ENCODE measurements at regions not wholly inside any gene's neighbourhood (a gene's known extent, or its start where the extent isn't known, plus 50 kb on each side); places are given as distances from the start of the nearest gene placed in this dataset.
"Not testable (repeated sequence)": the region's sequence is repeated elsewhere in the genome, so short reads cannot be mapped to it uniquely, and the experiment has no call there.

GRCh38 chr11:98069147-98069546 is 951.6 kb upstream of the CNTN5 start:
- not testable (repeated sequence) for H3K27me3 ChIP-seq (ENCODE audit: control insufficient read depth, insufficient read depth, low read length); H3K36me3 ChIP-seq (ENCODE audit: insufficient read depth, low read length); H3K4me1 ChIP-seq (ENCODE audit: control insufficient read depth, insufficient read depth, low read length); H3K4me2 ChIP-seq (ENCODE audit: low read length); H3K9ac ChIP-seq (ENCODE audit: low read depth, low read length); H3K4me3 ChIP-seq (ENCODE audit: low read length); H3K9me3 ChIP-seq (replicated peaks; ENCODE audit: low read length)

GRCh38 chr11:98069861-98070260 is 950.9 kb upstream of the CNTN5 start:
- no peaks in the 10 kb centered on the region for H3K36me3 ChIP-seq (ENCODE audit: insufficient read depth, low read length)
- H3K9ac ChIP-seq (ENCODE audit: low read depth, low read length), result no peak overlapping the region
- no peaks in the 10 kb centered on the region for H3K27me3 ChIP-seq (ENCODE audit: control insufficient read depth, insufficient read depth, low read length)
- H3K4me1 ChIP-seq (ENCODE audit: control insufficient read depth, insufficient read depth, low read length), result no peaks in the 10 kb centered on the region
- H3K9me3 ChIP-seq (replicated peaks; ENCODE audit: low read length), result no peaks in the 10 kb centered on the region
- no peak overlapping the region for H3K4me3 ChIP-seq (ENCODE audit: low read length)
- no peak overlapping the region for H3K4me2 ChIP-seq (ENCODE audit: low read length)

GRCh38 chr11:98090861-98091505 is 929.8 kb upstream of the CNTN5 start:
- H3K9ac ChIP-seq (ENCODE audit: low read depth, low read length), result no peak overlapping the region
- no peak overlapping the region for H3K4me3 ChIP-seq (ENCODE audit: low read length)
- H3K9me3 ChIP-seq (replicated peaks; ENCODE audit: low read length), result no peaks in the 10 kb centered on the region
- H3K27me3 ChIP-seq (ENCODE audit: control insufficient read depth, insufficient read depth, low read length), result no peaks in the 10 kb centered on the region
- no peak overlapping the region for H3K4me2 ChIP-seq (ENCODE audit: low read length)
- H3K36me3 ChIP-seq (ENCODE audit: insufficient read depth, low read length), result no peaks in the 10 kb centered on the region
- H3K4me1 ChIP-seq (ENCODE audit: control insufficient read depth, insufficient read depth, low read length), result no peaks in the 10 kb centered on the region

GRCh38 chr11:98099371-98099770 is 921.4 kb upstream of the CNTN5 start:
- Histone ChIP-seq H3K36me3 (ENCODE audit: insufficient read depth, low read length) (no peaks in the 10 kb centered on the region), H3K4me3 (ENCODE audit: low read length) (no peak overlapping the region), H3K9me3 (replicated peaks; ENCODE audit: low read length) (no peaks in the 10 kb centered on the region), H3K9ac (ENCODE audit: low read depth, low read length) (no peak overlapping the region), H3K4me1 (ENCODE audit: control insufficient read depth, insufficient read depth, low read length) (no peaks in the 10 kb centered on the region), H3K27me3 (ENCODE audit: control insufficient read depth, insufficient read depth, low read length) (no peaks in the 10 kb centered on the region), H3K4me2 (ENCODE audit: low read length) (no peak overlapping the region)

- Histone ChIP-seq H3K9me3 (replicated peaks; ENCODE audit: low read length) (no peaks in the 10 kb centered on the region), H3K9ac (ENCODE audit: low read depth, low read length) (no peak overlapping the region), H3K4me1 (ENCODE audit: control insufficient read depth, insufficient read depth, low read length) (no peaks in the 10 kb centered on the region), H3K36me3 (ENCODE audit: insufficient read depth, low read length) (no peaks in the 10 kb centered on the region), H3K4me3 (ENCODE audit: low read length) (no peak overlapping the region), H3K27me3 (ENCODE audit: control insufficient read depth, insufficient read depth, low read length) (no peaks in the 10 kb centered on the region), H3K4me2 (ENCODE audit: low read length) (no peak overlapping the region)
Observed at GRCh38 chr11:98100689-98101088, 920.1 kb upstream of the CNTN5 start.

- H3K4me2 ChIP-seq (ENCODE audit: low read length), result no peak overlapping the region
- no peak overlapping the region for H3K9ac ChIP-seq (ENCODE audit: low read depth, low read length)
- H3K27me3 ChIP-seq (ENCODE audit: control insufficient read depth, insufficient read depth, low read length), result no peaks in the 10 kb centered on the region
- H3K9me3 ChIP-seq (replicated peaks; ENCODE audit: low read length), result no peaks in the 10 kb centered on the region
- H3K4me1 ChIP-seq (ENCODE audit: control insufficient read depth, insufficient read depth, low read length), result no peaks in the 10 kb centered on the region
- H3K36me3 ChIP-seq (ENCODE audit: insufficient read depth, low read length), result no peaks in the 10 kb centered on the region
- no peak overlapping the region for H3K4me3 ChIP-seq (ENCODE audit: low read length)
Observed at GRCh38 chr11:98101329-98101728, 919.4 kb upstream of the CNTN5 start.

GRCh38 chr11:98104249-98104648 is 916.5 kb upstream of the CNTN5 start:
- no peaks in the 10 kb centered on the region for H3K27me3 ChIP-seq (ENCODE audit: control insufficient read depth, insufficient read depth, low read length)
- no peaks in the 10 kb centered on the region for H3K9me3 ChIP-seq (replicated peaks; ENCODE audit: low read length)
- H3K36me3 ChIP-seq (ENCODE audit: insufficient read depth, low read length), result no peaks in the 10 kb centered on the region
- H3K4me2 ChIP-seq (ENCODE audit: low read length), result no peak overlapping the region
- no peak overlapping the region for H3K4me3 ChIP-seq (ENCODE audit: low read length)
- H3K9ac ChIP-seq (ENCODE audit: low read depth, low read length), result no peak overlapping the region
- H3K4me1 ChIP-seq (ENCODE audit: control insufficient read depth, insufficient read depth, low read length), result no peaks in the 10 kb centered on the region

- H3K9me3 ChIP-seq (replicated peaks; ENCODE audit: low read length), result no peaks in the 10 kb centered on the region
- no peak overlapping the region for H3K4me3 ChIP-seq (ENCODE audit: low read length)
- H3K27me3 ChIP-seq (ENCODE audit: control insufficient read depth, insufficient read depth, low read length), result no peaks in the 10 kb centered on the region
- no peak overlapping the region for H3K9ac ChIP-seq (ENCODE audit: low read depth, low read length)
- no peaks in the 10 kb centered on the region for H3K36me3 ChIP-seq (ENCODE audit: insufficient read depth, low read length)
- no peak overlapping the region for H3K4me2 ChIP-seq (ENCODE audit: low read length)
- H3K4me1 ChIP-seq (ENCODE audit: control insufficient read depth, insufficient read depth, low read length), result no peaks in the 10 kb centered on the region
Observed at GRCh38 chr11:98107736-98108135, 913.0 kb upstream of the CNTN5 start.

GRCh38 chr11:98110030-98110429 is 910.7 kb upstream of the CNTN5 start:
- H3K4me1 ChIP-seq (ENCODE audit: control insufficient read depth, insufficient read depth, low read length), result no peaks in the 10 kb centered on the region
- no peaks in the 10 kb centered on the region for H3K36me3 ChIP-seq (ENCODE audit: insufficient read depth, low read length)
- no peaks in the 10 kb centered on the region for H3K9me3 ChIP-seq (replicated peaks; ENCODE audit: low read length)
- no peaks in the 10 kb centered on the region for H3K27me3 ChIP-seq (ENCODE audit: control insufficient read depth, insufficient read depth, low read length)
- H3K4me2 ChIP-seq (ENCODE audit: low read length), result no peak overlapping the region
- no peak overlapping the region for H3K4me3 ChIP-seq (ENCODE audit: low read length)
- no peak overlapping the region for H3K9ac ChIP-seq (ENCODE audit: low read depth, low read length)

GRCh38 chr11:98115873-98116272 is 904.9 kb upstream of the CNTN5 start:
- Histone ChIP-seq H3K9me3 (replicated peaks; ENCODE audit: low read length) (no peaks in the 10 kb centered on the region), H3K4me3 (ENCODE audit: low read length) (no peak overlapping the region), H3K27me3 (ENCODE audit: control insufficient read depth, insufficient read depth, low read length) (no peaks in the 10 kb centered on the region)

GRCh38 chr11:98130117-98130625 is 890.6 kb upstream of the CNTN5 start:
- no peak overlapping the region for H3K9ac ChIP-seq (ENCODE audit: low read depth, low read length)
- no peaks in the 10 kb centered on the region for H3K27me3 ChIP-seq (ENCODE audit: control insufficient read depth, insufficient read depth, low read length)
- H3K36me3 ChIP-seq (ENCODE audit: insufficient read depth, low read length), result no peaks in the 10 kb centered on the region
- no peaks in the 10 kb centered on the region for H3K9me3 ChIP-seq (replicated peaks; ENCODE audit: low read length)
- H3K4me1 ChIP-seq (ENCODE audit: control insufficient read depth, insufficient read depth, low read length), result no peaks in the 10 kb centered on the region
- H3K4me2 ChIP-seq (ENCODE audit: low read length), result no peak overlapping the region
- H3K4me3 ChIP-seq (ENCODE audit: low read length), result no peak overlapping the region

More at GRCh38 chr11:98115873-98116272, 904.9 kb upstream of the CNTN5 start:
- Histone ChIP-seq H3K36me3 (ENCODE audit: insufficient read depth, low read length) (no peaks in the 10 kb centered on the region), H3K4me2 (ENCODE audit: low read length) (no peak overlapping the region), H3K9ac (ENCODE audit: low read depth, low read length) (no peak overlapping the region), H3K4me1 (ENCODE audit: control insufficient read depth, insufficient read depth, low read length) (no peaks in the 10 kb centered on the region)

GRCh38 chr11:98136357-98136756 is 884.4 kb upstream of the CNTN5 start:
- Histone ChIP-seq H3K4me2 (ENCODE audit: low read length) (no peak overlapping the region), H3K36me3 (ENCODE audit: insufficient read depth, low read length) (no peaks in the 10 kb centered on the region), H3K4me3 (ENCODE audit: low read length) (no peak overlapping the region), H3K9ac (ENCODE audit: low read depth, low read length) (no peak overlapping the region), H3K4me1 (ENCODE audit: control insufficient read depth, insufficient read depth, low read length) (no peaks in the 10 kb centered on the region), H3K9me3 (replicated peaks; ENCODE audit: low read length) (no peaks in the 10 kb centered on the region), H3K27me3 (ENCODE audit: control insufficient read depth, insufficient read depth, low read length) (no peaks in the 10 kb centered on the region)

All from skeletal muscle satellite cell (primary cell).